Thyroid gland (tissue), 4 donors: ENCODE measurements at regions not wholly inside any gene's neighbourhood (a gene's known extent, or its start where the extent isn't known, plus 50 kb on each side); places are given as distances from the start of the nearest gene placed in this dataset.

Source experiments
- POLR2A ChIP-seq, 2 donors: fragments of 450-650 bp; IDR thresholded peaks; one replicate each; pipeline ENCODE4 v1.6.1; 2017; ENCODE audit warnings: antibody characterized with exemption in 2 of 2, mild to moderate bottlenecking in 2 of 2, moderate library complexity in 1 of 2
- TF ChIP-seq, protein P1 (sequence below), 6 experiments: fragments of 200-600 bp in 3 of 6; fragments of 450-650 bp in 3 of 6; sonication (generic) in 3 of 6; IDR thresholded peaks; one replicate each; pipeline ENCODE4 v1.5.1; 2016 to 2019; ENCODE audit warnings: antibody characterized with exemption in 6 of 6, mild to moderate bottlenecking in 2 of 6, inconsistent platforms in 1 of 6, moderate library complexity in 1 of 6

DNA sequence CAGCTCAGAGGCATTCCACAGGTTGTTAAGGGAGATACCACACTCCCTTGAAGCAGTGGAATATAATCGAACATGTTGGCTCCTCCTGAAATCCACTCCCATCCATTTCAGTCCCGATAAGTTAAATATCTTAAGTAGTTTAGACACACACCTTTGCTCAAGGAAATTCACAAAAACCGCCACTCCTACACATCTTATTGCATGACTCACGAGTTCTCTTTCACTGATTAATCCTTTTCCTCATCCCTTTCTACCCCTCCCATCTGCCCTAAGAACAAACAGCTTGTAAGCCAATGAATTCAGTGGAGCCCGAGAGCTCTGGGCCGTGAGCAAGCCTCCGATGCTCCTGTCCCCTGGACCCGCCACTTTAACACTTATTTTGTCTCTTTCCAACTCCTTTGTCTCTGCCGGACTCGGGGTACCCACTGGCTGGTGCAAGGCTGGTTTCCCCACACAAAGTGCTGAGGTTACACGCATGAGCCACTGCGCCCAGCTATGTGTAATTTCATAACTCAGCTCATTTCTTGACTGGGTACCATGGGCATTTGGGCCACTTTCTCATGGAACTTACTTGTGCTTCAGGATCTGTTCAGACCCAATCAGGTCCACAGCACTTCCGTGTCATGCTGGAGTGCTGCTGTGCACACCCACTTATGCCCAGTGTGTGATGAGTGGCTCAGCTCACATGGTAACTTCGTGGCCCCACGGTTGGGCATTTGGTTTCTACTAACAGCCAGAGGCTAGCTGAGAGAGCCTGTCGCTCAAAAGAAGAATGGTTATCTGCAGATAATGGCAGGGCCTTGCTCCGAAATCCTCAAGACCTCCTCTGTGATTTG, 171.8 kb upstream of the ALG10B start:
- TF ChIP-seq, protein P1, sequence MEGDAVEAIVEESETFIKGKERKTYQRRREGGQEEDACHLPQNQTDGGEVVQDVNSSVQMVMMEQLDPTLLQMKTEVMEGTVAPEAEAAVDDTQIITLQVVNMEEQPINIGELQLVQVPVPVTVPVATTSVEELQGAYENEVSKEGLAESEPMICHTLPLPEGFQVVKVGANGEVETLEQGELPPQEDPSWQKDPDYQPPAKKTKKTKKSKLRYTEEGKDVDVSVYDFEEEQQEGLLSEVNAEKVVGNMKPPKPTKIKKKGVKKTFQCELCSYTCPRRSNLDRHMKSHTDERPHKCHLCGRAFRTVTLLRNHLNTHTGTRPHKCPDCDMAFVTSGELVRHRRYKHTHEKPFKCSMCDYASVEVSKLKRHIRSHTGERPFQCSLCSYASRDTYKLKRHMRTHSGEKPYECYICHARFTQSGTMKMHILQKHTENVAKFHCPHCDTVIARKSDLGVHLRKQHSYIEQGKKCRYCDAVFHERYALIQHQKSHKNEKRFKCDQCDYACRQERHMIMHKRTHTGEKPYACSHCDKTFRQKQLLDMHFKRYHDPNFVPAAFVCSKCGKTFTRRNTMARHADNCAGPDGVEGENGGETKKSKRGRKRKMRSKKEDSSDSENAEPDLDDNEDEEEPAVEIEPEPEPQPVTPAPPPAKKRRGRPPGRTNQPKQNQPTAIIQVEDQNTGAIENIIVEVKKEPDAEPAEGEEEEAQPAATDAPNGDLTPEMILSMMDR (IDR thresholded peaks at IDR 0.05) = no peak
- no peak for TF ChIP-seq POLR2A (IDR thresholded peaks at IDR 0.05)
